ENCODE measurements at regions not wholly inside any gene's neighbourhood (a gene's known extent, or its start where the extent isn't known, plus 50 kb on each side); places are given as distances from the start of the nearest gene placed in this dataset.

DNA sequence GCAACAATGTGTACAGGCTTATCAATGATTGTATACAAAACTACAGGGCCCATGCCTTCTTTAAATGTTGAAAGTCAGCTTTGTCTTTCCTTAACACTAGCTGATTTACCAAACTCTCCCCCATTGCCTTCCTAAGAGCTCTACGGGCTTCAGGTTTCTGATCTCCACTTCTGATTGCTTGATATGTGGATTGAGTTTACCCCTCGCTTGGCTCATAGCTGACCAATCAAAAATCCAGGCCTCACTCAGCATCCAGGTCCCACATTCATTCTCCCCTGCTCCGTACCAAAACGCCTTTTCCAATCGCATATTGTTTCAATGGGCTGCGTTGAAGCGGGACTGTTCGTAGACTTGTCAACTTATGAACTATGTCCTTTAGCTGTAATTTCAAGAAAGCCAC is 195.1 kb upstream of the TOX3 start (continued):
- TF ChIP-seq YY1 (IDR thresholded peaks at IDR 0.05; ENCODE audit: extremely low read depth, insufficient replicate concordance, low read depth, low read length) (no peak), FOSL1 (IDR thresholded peaks at IDR 0.05; ENCODE audit: low read depth) (no peak), EZH2phosphoT487 (IDR thresholded peaks at IDR 0.05; ENCODE audit: borderline replicate concordance) (no peak)

DNA sequence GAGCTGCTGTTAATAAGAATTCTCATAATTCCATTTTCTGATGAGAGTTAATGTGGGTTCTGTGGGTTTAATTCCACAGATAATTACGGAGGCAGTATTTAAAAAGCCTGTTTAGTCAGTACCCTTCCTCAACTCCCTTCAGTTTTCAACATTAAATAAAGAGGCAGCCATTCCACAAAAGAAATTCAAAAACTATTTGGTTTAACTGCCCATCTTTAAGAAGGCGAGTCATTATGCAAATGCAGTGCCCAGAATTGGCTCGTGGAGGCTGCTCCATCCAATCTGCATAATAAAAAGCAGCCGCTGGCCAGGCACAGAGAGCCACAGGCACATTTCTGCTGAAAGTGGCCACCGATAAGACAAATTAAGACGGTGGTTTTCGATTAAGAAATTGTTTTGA is 194.4 kb upstream of the TOX3 start:
- no peak overlapping the region for H3K4me2 ChIP-seq (ENCODE audit: low read length)
- no peaks in the 10 kb centered on the region for H4K20me1 ChIP-seq (ENCODE audit: insufficient read depth)
- no peak overlapping the region for H3K9ac ChIP-seq (ENCODE audit: low read length)
- no peaks in the 10 kb centered on the region for H3K9me3 ChIP-seq (ENCODE audit: control insufficient read depth in 1 of 2, insufficient read depth in 1 of 2, low read depth in 1 of 2, low read length in 2 of 2)
- no peak overlapping the region for H2AFZ ChIP-seq (ENCODE audit: low read depth, low read length, poor library complexity, severe bottlenecking)
- H3K27me3 ChIP-seq (ENCODE audit: insufficient read depth, low read length) = no peaks in the 10 kb centered on the region; the same call in 1 of the 2 replicates
- TF ChIP-seq, protein P1, sequence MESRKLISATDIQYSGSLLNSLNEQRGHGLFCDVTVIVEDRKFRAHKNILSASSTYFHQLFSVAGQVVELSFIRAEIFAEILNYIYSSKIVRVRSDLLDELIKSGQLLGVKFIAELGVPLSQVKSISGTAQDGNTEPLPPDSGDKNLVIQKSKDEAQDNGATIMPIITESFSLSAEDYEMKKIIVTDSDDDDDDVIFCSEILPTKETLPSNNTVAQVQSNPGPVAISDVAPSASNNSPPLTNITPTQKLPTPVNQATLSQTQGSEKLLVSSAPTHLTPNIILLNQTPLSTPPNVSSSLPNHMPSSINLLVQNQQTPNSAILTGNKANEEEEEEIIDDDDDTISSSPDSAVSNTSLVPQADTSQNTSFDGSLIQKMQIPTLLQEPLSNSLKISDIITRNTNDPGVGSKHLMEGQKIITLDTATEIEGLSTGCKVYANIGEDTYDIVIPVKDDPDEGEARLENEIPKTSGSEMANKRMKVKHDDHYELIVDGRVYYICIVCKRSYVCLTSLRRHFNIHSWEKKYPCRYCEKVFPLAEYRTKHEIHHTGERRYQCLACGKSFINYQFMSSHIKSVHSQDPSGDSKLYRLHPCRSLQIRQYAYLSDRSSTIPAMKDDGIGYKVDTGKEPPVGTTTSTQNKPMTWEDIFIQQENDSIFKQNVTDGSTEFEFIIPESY (IDR thresholded peaks at IDR 0.05; ENCODE audit: extremely low read depth, insufficient replicate concordance, low read length) = no peak
- no peaks in the 10 kb centered on the region for H3K4me1 ChIP-seq (ENCODE audit: control insufficient read depth in 1 of 2, insufficient read depth in 2 of 2, low read length in 2 of 2)
- H3K27ac ChIP-seq (ENCODE audit: low read depth, low read length) = no peak overlapping the region
- POLR2A ChIA-PET = no interaction called here
- H3K4me3 ChIP-seq (replicated peaks in 1 of 2; ENCODE audit: low read depth in 1 of 2, low read length in 2 of 2) = no peak overlapping the region
- CTCF ChIA-PET = no interaction called here
- no peaks in the 10 kb centered on the region for H3K9me2 ChIP-seq (ENCODE audit: insufficient read depth)
- H3K79me2 ChIP-seq (ENCODE audit: insufficient read depth, low read length) = no peaks in the 10 kb centered on the region
- intact Hi-C loops (cut with micrococcal nuclease) = no loop called here
- H3K36me3 ChIP-seq (ENCODE audit: control insufficient read depth in 1 of 2, insufficient read depth in 2 of 2, low read length in 2 of 2) = no peaks in the 10 kb centered on the region
- ATAC-seq = no peak
- no TSS peak for BruUV-seq (replicated peaks)
- DNase-seq (ENCODE audit: low read depth, low spot score) = no peak
- RAD21 ChIA-PET (ENCODE audit: low non-redundant PET in 1 of 2, low total read pairs in 2 of 2, uncharacterized antibody in 2 of 2, unreplicated experiment in 2 of 2) = no interaction called here

DNA sequence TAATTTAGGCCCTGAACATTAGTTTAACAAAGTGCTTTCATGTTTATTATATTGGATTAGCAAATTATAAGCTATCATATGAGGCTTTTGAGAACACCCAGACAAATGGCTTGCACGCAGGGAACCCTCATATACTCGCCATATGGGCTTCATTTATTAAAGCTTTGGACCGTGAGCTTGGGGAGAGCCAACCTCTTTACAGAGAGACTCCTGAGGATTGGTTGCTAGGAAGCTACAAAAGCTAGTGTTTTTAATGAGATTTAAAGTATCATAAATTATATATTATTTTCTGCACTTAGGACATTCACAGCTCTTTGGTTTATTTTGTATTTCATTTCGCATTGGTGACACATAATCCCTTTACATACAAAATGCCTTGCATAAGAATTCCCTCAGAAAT is 193.8 kb upstream of the TOX3 start:
- CTCF ChIA-PET = no interaction called here
- Histone ChIP-seq H3K9me2 (ENCODE audit: insufficient read depth) (no peaks in the 10 kb centered on the region), H3K9ac (ENCODE audit: low read length) (no peak overlapping the region), H3K27me3 (ENCODE audit: insufficient read depth, low read length) (no peaks in the 10 kb centered on the region; the same call in 1 of the 2 replicates), H3K36me3 (ENCODE audit: control insufficient read depth in 1 of 2, insufficient read depth in 2 of 2, low read length in 2 of 2) (no peaks in the 10 kb centered on the region), H3K9me3 (ENCODE audit: control insufficient read depth in 1 of 2, insufficient read depth in 1 of 2, low read depth in 1 of 2, low read length in 2 of 2) (no peaks in the 10 kb centered on the region), H2AFZ (ENCODE audit: low read depth, low read length, poor library complexity, severe bottlenecking) (no peak overlapping the region), H3K27ac (ENCODE audit: low read depth, low read length) (no peak overlapping the region), H3K4me2 (ENCODE audit: low read length) (no peak overlapping the region), H3K4me3 (replicated peaks in 1 of 2; ENCODE audit: low read depth in 1 of 2, low read length in 2 of 2) (no peak overlapping the region), H3K4me1 (ENCODE audit: control insufficient read depth in 1 of 2, insufficient read depth in 2 of 2, low read length in 2 of 2) (no peaks in the 10 kb centered on the region), H3K79me2 (ENCODE audit: insufficient read depth, low read length) (no peaks in the 10 kb centered on the region), H4K20me1 (ENCODE audit: insufficient read depth) (no peaks in the 10 kb centered on the region)
- intact Hi-C loops (cut with micrococcal nuclease) = no loop called here
- ATAC-seq (no peak), DNase-seq (ENCODE audit: low read depth, low spot score) (no peak)
- RAD21 ChIA-PET (ENCODE audit: low non-redundant PET in 1 of 2, low total read pairs in 2 of 2, uncharacterized antibody in 2 of 2, unreplicated experiment in 2 of 2) = no interaction called here
- POLR2A ChIA-PET = no interaction called here
- no TSS peak for BruUV-seq (replicated peaks)
- TF ChIP-seq, protein P2, sequence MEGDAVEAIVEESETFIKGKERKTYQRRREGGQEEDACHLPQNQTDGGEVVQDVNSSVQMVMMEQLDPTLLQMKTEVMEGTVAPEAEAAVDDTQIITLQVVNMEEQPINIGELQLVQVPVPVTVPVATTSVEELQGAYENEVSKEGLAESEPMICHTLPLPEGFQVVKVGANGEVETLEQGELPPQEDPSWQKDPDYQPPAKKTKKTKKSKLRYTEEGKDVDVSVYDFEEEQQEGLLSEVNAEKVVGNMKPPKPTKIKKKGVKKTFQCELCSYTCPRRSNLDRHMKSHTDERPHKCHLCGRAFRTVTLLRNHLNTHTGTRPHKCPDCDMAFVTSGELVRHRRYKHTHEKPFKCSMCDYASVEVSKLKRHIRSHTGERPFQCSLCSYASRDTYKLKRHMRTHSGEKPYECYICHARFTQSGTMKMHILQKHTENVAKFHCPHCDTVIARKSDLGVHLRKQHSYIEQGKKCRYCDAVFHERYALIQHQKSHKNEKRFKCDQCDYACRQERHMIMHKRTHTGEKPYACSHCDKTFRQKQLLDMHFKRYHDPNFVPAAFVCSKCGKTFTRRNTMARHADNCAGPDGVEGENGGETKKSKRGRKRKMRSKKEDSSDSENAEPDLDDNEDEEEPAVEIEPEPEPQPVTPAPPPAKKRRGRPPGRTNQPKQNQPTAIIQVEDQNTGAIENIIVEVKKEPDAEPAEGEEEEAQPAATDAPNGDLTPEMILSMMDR (IDR thresholded peaks at IDR 0.05 in 2 of 3, conservative IDR thresholded peaks at IDR 0.05 in 1 of 3; ENCODE audit: borderline replicate concordance in 1 of 3, insufficient read depth in 1 of 3, low read depth in 2 of 3, low read length in 2 of 3) = no peak
- TF ChIP-seq, protein P3, sequence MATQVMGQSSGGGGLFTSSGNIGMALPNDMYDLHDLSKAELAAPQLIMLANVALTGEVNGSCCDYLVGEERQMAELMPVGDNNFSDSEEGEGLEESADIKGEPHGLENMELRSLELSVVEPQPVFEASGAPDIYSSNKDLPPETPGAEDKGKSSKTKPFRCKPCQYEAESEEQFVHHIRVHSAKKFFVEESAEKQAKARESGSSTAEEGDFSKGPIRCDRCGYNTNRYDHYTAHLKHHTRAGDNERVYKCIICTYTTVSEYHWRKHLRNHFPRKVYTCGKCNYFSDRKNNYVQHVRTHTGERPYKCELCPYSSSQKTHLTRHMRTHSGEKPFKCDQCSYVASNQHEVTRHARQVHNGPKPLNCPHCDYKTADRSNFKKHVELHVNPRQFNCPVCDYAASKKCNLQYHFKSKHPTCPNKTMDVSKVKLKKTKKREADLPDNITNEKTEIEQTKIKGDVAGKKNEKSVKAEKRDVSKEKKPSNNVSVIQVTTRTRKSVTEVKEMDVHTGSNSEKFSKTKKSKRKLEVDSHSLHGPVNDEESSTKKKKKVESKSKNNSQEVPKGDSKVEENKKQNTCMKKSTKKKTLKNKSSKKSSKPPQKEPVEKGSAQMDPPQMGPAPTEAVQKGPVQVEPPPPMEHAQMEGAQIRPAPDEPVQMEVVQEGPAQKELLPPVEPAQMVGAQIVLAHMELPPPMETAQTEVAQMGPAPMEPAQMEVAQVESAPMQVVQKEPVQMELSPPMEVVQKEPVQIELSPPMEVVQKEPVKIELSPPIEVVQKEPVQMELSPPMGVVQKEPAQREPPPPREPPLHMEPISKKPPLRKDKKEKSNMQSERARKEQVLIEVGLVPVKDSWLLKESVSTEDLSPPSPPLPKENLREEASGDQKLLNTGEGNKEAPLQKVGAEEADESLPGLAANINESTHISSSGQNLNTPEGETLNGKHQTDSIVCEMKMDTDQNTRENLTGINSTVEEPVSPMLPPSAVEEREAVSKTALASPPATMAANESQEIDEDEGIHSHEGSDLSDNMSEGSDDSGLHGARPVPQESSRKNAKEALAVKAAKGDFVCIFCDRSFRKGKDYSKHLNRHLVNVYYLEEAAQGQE (IDR thresholded peaks at IDR 0.05; ENCODE audit: low read depth) = no peak
- TF ChIP-seq CBX3 (IDR thresholded peaks at IDR 0.05; ENCODE audit: low read depth) (no peak), ZFX (IDR thresholded peaks at IDR 0.05) (no peak), FOSL1 (IDR thresholded peaks at IDR 0.05; ENCODE audit: low read depth) (no peak), POLR2A (IDR thresholded peaks at IDR 0.05; ENCODE audit: borderline replicate concordance, extremely low read depth, insufficient read depth, insufficient read length) (no peak), ZNF274 (IDR thresholded peaks at IDR 0.05; ENCODE audit: low read depth, low read length) (no peak)
- TF ChIP-seq, protein P4, sequence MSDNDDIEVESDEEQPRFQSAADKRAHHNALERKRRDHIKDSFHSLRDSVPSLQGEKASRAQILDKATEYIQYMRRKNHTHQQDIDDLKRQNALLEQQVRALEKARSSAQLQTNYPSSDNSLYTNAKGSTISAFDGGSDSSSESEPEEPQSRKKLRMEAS (IDR thresholded peaks at IDR 0.05) = no peak

Data from HCT116 (cell line).